ENCODE measurements at regions not wholly inside any gene's neighbourhood (a gene's known extent, or its start where the extent isn't known, plus 50 kb on each side); places are given as distances from the start of the nearest gene placed in this dataset.

DNA sequence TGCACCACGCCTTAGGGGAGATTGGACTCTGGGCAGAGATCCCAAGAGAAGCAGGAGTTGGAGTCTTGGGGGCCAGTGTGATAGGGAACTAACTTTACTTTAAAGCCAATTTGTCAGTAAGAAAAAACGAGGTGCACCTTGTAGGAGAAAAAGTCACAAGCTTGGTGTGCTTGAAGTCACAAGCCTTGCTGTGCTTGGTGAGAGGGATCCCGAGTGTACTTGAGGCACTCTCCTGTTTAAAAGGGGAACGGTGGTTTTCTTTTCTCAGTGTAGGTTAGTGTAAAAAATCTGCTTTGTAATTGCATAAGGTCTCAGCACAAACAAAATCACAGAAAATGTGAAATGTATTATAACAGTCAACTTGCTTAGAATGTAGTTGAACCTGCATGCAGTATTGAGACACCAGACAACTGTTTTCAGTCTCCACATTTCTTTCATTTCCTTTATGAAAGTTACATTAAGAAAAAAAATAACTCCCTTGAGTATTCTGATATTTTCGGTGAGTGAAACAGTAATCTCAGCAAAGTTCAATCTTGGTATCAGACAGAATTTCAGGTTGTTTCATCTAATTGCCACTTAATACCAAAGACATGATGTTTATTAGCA lies 111.1 kb upstream of the DUSP22 start:
- no peak for FAIRE-seq

GRCh38 chr6:183668-184067 lies 108.6 kb upstream of the DUSP22 start:
- no peak for FAIRE-seq

DNA sequence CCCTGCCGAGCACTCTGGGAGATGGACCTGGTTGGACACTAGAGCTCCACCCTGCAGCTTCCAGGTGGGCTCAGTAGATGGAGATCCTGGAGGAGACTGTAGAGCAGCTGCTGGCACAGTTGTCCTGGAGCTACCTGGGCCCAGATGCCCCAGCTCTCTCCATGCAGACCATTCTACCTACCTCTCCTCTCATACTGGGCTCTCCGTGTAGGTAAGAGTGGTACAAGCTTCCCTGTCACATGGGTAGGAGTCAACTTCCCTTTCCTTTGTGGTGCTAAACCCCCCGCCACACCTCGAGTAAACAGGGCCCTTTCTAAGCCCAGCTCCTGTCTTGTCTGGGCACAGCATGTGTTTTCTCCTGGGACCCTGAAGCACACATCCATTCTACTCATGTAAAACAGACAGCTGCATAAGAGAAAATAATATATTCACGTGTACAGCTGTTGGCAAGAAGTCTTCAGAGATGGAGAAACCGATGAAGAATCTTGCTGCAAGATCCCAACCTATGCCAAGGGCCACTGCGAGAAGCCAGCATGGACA lies 108.1 kb upstream of the DUSP22 start:
- no peak for FAIRE-seq

GRCh38 chr6:186340-186965 lies 105.8 kb upstream of the DUSP22 start:
- FAIRE-seq: no peak

DNA sequence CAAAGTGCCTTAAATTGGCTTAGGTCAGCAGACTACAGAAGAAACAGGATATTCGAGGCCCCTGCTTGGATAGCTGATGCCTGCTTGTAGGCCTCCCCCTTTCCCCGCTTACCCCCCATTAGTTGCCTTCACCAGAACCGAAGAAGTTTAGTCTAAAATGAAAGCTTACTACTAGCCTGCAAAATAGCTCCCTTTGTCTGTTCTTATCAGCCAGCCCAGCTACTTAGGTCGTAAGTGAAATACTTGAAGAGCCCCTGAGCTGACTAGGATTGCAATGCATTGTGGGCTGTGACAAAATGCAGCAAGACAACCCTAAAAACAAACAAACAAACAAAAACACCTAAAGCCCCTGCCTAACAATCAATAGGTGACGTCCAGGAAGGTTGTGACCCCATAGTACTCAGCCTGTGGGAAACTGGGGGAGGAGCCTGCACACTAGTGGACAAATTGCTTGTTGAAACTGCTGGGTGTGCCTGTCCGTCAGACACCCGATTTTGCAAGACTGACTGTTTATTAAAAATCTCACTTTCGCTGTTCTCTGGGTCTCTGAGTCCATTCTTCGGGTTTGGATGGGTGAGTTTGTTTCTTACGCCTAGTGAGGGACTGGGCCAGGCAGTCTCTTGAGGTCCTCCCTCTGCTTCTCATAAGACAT lies 105.0 kb upstream of the DUSP22 start:
- FAIRE-seq: no peak

DNA sequence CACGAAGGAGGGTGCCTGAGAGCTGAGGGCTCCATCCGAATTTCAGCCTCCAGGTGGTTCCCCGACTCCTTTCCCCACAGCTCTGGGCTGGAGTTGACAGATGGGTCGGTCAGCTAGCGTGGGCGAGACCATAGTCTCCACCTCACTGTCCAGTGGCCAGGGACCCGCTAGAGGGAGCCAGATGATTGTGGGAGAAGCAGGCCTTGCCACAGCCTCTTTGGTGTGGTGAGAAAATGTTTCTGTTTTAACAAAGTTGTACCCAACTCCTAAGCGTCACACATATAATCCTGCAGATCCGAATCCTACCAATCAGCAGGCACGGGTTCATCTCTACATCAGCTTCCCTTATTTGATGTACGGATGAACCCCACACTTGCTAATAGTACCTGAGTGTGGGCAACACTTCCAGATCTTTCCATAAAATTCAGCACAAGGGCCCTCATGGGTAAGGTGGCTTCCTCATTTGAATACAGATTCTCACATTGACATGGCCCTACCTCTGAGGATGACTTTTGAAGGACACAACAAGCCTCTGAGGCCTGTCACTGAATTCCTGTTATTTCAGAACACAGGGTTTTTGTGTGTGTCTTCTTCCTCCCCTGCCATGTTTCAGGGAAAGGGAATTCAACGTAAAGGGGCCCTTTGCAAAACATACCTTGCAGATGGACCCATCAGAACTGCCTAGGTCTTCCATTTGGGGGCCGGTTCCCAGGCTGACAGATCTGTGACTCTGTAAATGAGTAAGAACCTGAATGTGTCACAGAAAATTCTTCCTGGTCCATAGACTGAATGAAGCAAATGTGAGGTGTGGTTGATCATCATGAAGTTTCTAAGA lies 103.2 kb upstream of the DUSP22 start:
- no peak for FAIRE-seq

DNA sequence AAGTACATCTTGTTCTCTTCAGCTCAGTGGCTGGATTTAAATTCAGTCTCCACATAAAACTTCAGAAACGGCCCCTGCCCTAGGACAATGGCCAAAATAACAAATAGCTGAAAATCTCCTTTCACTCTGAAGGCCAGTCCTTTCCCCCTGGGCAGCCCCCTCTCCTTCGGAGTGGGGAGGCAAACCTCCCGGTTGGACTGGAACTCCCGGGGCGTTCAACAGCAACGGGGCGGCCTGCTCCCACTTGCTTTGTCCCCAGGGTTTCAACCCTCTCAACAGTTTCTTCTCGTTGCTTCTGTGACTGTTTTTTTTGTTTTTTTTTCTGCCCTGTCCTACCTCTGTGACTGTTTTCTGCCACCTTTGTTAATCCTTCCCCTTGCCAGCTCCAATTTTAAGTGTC lies 102.6 kb upstream of the DUSP22 start:
- no peak for FAIRE-seq

DNA sequence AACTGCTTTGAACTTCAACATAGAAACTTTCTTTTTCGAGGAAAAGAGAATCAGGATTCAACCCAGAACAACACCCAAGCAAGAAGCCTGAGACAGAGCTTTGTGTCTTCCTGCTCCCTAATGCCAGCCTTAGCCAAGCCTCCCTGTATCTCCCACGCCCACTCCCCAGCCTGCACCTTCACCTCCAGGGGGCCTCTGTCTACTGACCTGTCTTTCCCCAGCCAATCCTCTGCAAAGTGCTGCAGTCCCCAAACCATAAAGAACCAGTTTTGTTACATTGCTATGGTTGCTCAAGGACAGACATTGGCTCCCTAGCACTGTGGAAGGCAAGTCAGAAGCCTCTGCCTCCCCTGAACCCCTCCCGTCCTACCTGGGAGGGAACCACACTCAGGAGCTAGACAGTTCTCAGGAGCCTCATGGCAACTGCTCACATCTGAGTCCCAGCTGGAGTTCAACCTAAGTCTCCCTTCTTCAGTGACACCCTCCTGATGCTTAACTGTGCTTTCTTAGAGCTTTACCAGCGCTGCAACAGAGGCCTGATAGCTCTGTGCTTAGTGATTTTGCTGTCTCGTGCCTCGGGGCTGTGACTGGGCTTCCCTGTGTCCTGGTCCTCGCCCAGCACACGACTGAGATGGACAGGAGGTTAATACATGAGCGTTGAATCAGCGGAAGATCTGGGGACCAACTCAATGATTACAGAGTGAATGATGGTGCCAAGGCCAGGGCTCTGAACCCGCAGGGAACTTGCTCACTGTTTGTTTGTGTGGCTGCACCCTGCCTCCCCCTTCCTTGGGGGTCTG lies 101.5 kb upstream of the DUSP22 start:
- FAIRE-seq: no peak

DNA sequence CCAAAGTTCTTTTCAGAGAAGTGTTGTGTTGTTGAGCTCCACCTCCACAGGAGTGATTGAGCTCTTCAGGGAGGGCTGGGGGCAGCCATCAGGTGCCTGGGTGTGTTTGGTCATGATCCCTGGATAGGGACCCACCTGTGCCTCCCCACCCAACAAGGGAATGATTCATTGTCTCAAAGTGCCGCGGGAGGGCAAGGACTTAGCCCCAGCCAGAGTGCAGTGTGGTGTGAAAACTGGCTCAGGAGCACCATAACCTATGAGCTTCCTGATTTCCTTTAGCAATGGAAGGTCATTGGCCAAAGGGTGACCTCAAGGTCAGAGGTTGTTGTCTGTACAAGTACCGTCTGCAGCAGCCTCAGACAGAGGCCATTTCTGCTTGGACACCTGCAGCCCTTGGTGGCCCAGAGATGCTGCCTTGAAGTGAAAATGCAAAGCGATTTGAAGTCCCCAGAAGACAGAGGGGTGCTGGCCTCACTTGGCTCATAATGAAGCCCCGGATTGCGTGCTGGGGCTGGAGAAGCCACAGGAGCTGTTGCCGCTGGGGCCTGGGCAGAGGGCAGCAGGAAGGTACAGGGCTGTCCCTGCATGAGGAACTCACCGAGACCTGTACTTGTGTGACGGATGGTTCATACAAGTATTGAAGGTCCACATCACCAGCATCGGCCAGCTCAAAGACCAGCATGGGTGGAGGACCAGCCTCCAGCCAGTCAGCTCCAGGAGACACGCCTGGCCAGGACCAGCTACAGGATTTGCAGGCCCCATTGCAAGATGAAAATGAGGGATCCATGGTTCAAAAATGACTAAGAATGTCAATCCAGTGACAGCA lies 100.6 kb upstream of the DUSP22 start:
- FAIRE-seq: no peak

GRCh38 chr6:192313-192664 lies 100.0 kb upstream of the DUSP22 start:
- no peak for FAIRE-seq

DNA sequence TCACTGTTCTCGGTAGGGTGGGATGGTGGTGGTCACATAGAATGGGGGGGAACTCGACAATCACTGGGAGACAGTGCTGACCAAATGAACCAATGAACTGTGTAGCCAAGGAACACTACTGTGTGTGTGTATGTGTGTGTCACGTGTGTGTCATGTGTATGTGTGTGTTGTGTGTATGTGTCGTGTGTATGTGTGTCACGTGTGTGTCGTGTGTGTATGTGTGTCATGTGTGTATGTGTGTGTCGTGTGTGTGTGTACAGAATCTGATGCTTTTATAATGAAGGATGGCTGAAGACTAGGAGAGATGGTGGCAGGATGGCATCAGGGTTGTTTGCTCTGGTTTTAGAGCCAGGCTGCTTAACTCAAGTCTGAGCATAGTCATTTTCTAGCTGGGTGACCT lies 99.1 kb upstream of the DUSP22 start:
- no peak for FAIRE-seq

DNA sequence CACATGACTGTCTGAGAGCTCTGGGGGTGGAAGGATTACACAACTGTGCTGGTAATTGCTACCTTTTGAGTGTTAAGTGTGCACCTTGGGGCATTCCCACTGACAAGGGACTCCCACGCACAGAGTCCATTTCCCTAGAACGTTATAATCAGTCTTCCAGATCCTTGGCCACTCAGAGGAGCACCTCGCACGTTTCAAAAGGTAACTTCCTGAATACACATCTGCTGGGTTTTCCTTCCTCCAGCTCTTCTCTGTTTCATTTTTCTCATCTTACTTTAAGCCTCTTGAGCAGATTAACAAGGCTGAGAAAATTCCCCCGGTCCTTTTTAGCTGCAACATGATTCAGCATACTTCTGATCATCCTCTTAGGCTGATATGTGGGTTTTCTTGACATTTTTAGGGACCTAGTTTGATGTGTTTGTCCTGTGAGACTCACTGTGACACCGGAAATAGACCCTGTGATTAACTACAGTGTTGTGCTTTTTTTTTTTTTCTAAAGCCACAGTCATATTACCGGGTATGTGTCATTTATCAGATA lies 98.4 kb upstream of the DUSP22 start:
- FAIRE-seq: no peak

GRCh38 chr6:195861-196360 lies 96.4 kb upstream of the DUSP22 start:
- no peak for FAIRE-seq

DNA sequence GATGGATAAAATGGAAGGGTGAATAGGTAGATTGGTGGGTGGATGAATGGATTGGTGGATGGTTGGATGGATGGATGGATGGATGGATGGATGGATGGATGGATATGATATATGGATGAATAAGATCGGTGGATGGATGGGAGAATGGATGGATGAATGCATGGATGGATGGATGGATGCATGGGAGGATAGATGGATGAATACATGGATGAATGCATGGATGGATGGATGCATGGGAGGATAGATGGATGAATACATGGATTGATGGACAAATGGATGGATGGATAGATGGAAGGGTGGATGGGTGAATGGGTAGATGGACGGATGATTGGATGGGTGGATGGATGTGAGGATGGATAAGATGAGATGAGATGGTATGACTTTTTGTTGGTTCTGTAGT lies 95.7 kb upstream of the DUSP22 start:
- FAIRE-seq: no peak

DNA sequence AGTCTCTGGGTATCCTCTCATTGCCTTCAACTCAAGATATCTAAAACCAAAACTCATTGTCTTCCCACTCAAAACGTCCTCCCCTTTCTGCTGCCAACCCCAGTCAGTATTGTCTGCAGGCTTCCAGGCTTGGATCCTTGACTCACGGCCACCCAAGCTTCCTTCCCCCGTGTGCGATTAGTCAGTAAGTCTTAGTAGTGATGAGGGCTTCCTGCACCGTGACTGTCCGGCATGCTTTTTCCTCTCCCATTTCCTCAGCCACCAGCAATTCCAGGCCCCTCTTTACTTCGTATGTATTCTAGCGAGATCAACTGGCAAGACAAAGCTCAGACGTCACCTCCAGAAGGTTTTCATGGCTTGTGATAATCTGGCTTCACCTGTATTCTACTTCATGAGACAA lies 88.6 kb upstream of the DUSP22 start:
- FAIRE-seq: no peak

DNA sequence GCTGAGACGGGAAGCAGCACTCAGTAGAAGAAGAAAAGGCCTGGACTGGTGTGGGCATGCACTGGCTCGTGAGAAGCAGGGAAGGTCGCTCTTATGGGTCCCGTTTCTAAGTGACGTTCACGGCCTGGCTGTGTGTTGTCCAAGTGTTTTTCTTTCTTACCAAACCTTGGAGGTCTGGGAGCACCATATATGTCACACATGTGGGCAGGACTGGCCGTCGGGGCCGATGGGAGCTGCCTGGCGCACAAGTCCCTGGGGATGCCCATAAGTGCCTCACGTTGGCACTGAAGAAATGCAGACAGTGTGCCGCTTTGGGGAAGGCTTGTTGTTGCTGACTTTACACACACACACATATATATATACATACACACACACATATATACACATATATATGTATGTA lies 86.0 kb upstream of the DUSP22 start:
- no peak for FAIRE-seq

GRCh38 chr6:208364-208763 lies 83.9 kb upstream of the DUSP22 start:
- no peak for FAIRE-seq

- FAIRE-seq: no peak
Measured at GRCh38 chr6:208938-209337, 83.3 kb upstream of the DUSP22 start.

DNA sequence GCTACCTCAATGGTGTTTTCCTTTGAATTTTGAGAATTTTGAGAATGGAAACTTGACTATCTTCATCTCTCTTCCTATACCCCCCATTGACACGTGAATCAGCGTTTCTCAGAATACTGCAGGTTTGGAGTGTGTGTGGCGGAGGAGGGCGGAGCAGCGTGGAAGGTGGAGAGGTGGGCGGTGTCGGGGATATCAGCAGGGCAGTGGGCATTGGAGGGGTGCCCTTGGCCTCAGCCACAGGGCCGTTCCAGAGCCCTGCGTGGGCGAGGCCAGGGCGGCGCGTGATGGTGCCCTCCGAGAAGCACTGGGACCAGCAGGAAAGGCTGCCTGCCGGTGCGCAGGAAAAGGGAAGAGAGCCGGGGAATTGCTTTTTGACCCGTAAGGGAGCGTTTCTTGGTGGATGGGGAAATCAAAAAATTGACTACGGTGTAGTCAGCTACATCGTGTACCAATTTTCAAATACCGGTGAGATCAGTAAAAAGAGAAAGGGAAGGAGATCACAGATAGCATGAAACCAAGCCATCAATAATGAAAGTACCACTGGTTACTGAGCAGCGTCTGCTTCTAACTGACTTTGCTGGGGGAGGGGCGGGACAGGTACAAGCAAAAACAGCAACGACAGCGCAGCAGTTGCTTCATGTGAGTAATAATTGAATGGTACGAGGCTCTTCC lies 82.7 kb upstream of the DUSP22 start:
- no peak for FAIRE-seq

- FAIRE-seq: no peak
Measured at GRCh38 chr6:210104-210456, 82.2 kb upstream of the DUSP22 start.

Measured in G401.6 (cell line).